ENCODE measurements at regions not wholly inside any gene's neighbourhood (a gene's known extent, or its start where the extent isn't known, plus 50 kb on each side); places are given as distances from the start of the nearest gene placed in this dataset.

- no peaks in the 10 kb centered on the region for H3K36me3 ChIP-seq (ENCODE audit: insufficient read depth, low read length)
- H3K27ac ChIP-seq (ENCODE audit: low read length) = no peak overlapping the region
- no peaks in the 10 kb centered on the region for H3F3A ChIP-seq (ENCODE audit: insufficient read depth, low read length, poor library complexity, severe bottlenecking)
- H3K9me2 ChIP-seq (ENCODE audit: insufficient read depth, low read length) = no peaks in the 10 kb centered on the region
- H4K20me1 ChIP-seq (ENCODE audit: insufficient read depth) = no peaks in the 10 kb centered on the region
- no peak overlapping the region for H3K4me2 ChIP-seq (ENCODE audit: low read length)
- no peak overlapping the region for H2AFZ ChIP-seq (ENCODE audit: low read depth, low read length)
- no peaks in the 10 kb centered on the region for H3K27me3 ChIP-seq (ENCODE audit: insufficient read depth, low read depth, low read length)
- TF ChIP-seq POLR2AphosphoS5 (IDR thresholded peaks at IDR 0.05) (no peak), RAD21 (conservative IDR thresholded peaks at IDR 0.05) (no peak), SMC3 (conservative IDR thresholded peaks at IDR 0.05; ENCODE audit: poor library complexity) (no peak), MXI1 (conservative IDR thresholded peaks at IDR 0.05; ENCODE audit: poor library complexity, severe bottlenecking) (no peak), EZH2 (IDR thresholded peaks at IDR 0.05; ENCODE audit: borderline replicate concordance, insufficient read depth, low read length, poor library complexity, severe bottlenecking) (no peak), EP300 (conservative IDR thresholded peaks at IDR 0.05; ENCODE audit: poor library complexity, severe bottlenecking) (no peak), TAF1 (IDR thresholded peaks at IDR 0.05; ENCODE audit: low read depth) (no peak), CTCF (IDR thresholded peaks at IDR 0.05; ENCODE audit: poor library complexity, severe bottlenecking) (no peak), REST (IDR thresholded peaks at IDR 0.05; ENCODE audit: borderline replicate concordance) (no peak)
- no peaks in the 10 kb centered on the region for H3K79me2 ChIP-seq (replicated peaks; ENCODE audit: insufficient read depth, low read length)
- no peak overlapping the region for H3K4me3 ChIP-seq (ENCODE audit: low read length)
- no peak overlapping the region for H3K9ac ChIP-seq (ENCODE audit: low read length)
- no peaks in the 10 kb centered on the region for H3K9me3 ChIP-seq (ENCODE audit: low read length)
Measured at GRCh38 chr7:42733040-42733439, 178.8 kb downstream of the C7orf25 start.

- no peaks in the 10 kb centered on the region for H3K27me3 ChIP-seq (ENCODE audit: insufficient read depth, low read depth, low read length)
- no peaks in the 10 kb centered on the region for H3K79me2 ChIP-seq (replicated peaks; ENCODE audit: insufficient read depth, low read length)
- H2AFZ ChIP-seq (ENCODE audit: low read depth, low read length) = no peak overlapping the region
- H3K27ac ChIP-seq (ENCODE audit: low read length) = no peak overlapping the region
- H3K9me3 ChIP-seq (ENCODE audit: low read length) = no peaks in the 10 kb centered on the region
- TF ChIP-seq REST (IDR thresholded peaks at IDR 0.05; ENCODE audit: borderline replicate concordance) (no peak), CTCF (IDR thresholded peaks at IDR 0.05; ENCODE audit: poor library complexity, severe bottlenecking) (no peak), SMC3 (conservative IDR thresholded peaks at IDR 0.05; ENCODE audit: poor library complexity) (no peak), POLR2AphosphoS5 (IDR thresholded peaks at IDR 0.05) (no peak), EZH2 (IDR thresholded peaks at IDR 0.05; ENCODE audit: borderline replicate concordance, insufficient read depth, low read length, poor library complexity, severe bottlenecking) (no peak), MXI1 (conservative IDR thresholded peaks at IDR 0.05; ENCODE audit: poor library complexity, severe bottlenecking) (no peak), RAD21 (conservative IDR thresholded peaks at IDR 0.05) (no peak), TAF1 (IDR thresholded peaks at IDR 0.05; ENCODE audit: low read depth) (no peak), EP300 (conservative IDR thresholded peaks at IDR 0.05; ENCODE audit: poor library complexity, severe bottlenecking) (no peak)
- no peak overlapping the region for H3K9ac ChIP-seq (ENCODE audit: low read length)
- no peak overlapping the region for H3K4me2 ChIP-seq (ENCODE audit: low read length)
- no peaks in the 10 kb centered on the region for H3F3A ChIP-seq (ENCODE audit: insufficient read depth, low read length, poor library complexity, severe bottlenecking)
- H3K4me3 ChIP-seq (ENCODE audit: low read length) = no peak overlapping the region
- no peaks in the 10 kb centered on the region for H3K9me2 ChIP-seq (ENCODE audit: insufficient read depth, low read length)
- no peaks in the 10 kb centered on the region for H3K36me3 ChIP-seq (ENCODE audit: insufficient read depth, low read length)
- no peaks in the 10 kb centered on the region for H4K20me1 ChIP-seq (ENCODE audit: insufficient read depth)
Measured at GRCh38 chr7:42730586-42730985, 181.3 kb downstream of the C7orf25 start.

All from neural cell (in vitro differentiated cells).